ENCODE measurements at regions not wholly inside any gene's neighbourhood (a gene's known extent, or its start where the extent isn't known, plus 50 kb on each side); places are given as distances from the start of the nearest gene placed in this dataset.

GRCh38 chr2:84236288-84236687 lies 222.8 kb downstream of the SUCLG1 start:
- no peaks in the 10 kb centered on the region; a peak in 1 of 4 replicates for H3K27me3 ChIP-seq (replicated peaks in 1 of 2; ENCODE audit: control insufficient read depth in 2 of 2, insufficient read depth in 2 of 2, low read length in 1 of 2)
- H4K20me1 ChIP-seq (ENCODE audit: control insufficient read depth, insufficient read depth), result no peaks in the 10 kb centered on the region
- ATAC-seq (no peak), FAIRE-seq (no peak), DNase-seq (ENCODE audit: low read depth, low spot score) (no peak)
- H3K36me3 ChIP-seq (ENCODE audit: control insufficient read depth in 2 of 2, insufficient read depth in 2 of 2, low read length in 1 of 2), result no peaks in the 10 kb centered on the region
- ChIA-PET SMC1A (ENCODE audit: uncharacterized antibody, unreplicated experiment) (no interaction called here), POLR2A (no interaction called here), RAD21 (ENCODE audit: unreplicated experiment) (no interaction called here), CTCF (no interaction called here)
- H3K4me1 ChIP-seq (ENCODE audit: control insufficient read depth, insufficient read depth, low read length), result no peaks in the 10 kb centered on the region
- intact Hi-C loops (cut with micrococcal nuclease; ENCODE audit: unreplicated experiment) (no loop called here), in situ Hi-C loops (cut with MboI) (no loop called here)
- H3K4me2 ChIP-seq (ENCODE audit: control insufficient read depth, insufficient read depth), result no peak overlapping the region
- BruUV-seq (replicated peaks), result no TSS peak
- H2AFZ ChIP-seq (ENCODE audit: control insufficient read depth, low read depth, low read length), result no peak overlapping the region
- no peak overlapping the region for H3K4me3 ChIP-seq
- 32% methylated on average over 7 of the region's 7 CpGs for WGBS (ENCODE audit: insufficient coverage, insufficient replicate concordance, low lambda C conversion rate, missing lambda C conversion rate)
- no peaks in the 10 kb centered on the region for H3K9me3 ChIP-seq (replicated peaks; ENCODE audit: control insufficient read depth, insufficient read depth, low read length)
- H3K9ac ChIP-seq (ENCODE audit: control insufficient read depth, insufficient read depth, low read length), result no peak overlapping the region
- no peak overlapping the region for H3K27ac ChIP-seq (ENCODE audit: control insufficient read depth, insufficient read depth)
- no peaks in the 10 kb centered on the region for H3K79me2 ChIP-seq (ENCODE audit: control insufficient read depth, insufficient read depth, low read length)
- TF ChIP-seq E2F4 (IDR thresholded peaks at IDR 0.05; ENCODE audit: low read depth, low read length) (no peak), ZNF24 (IDR thresholded peaks at IDR 0.05) (no peak), MTA2 (IDR thresholded peaks at IDR 0.05; ENCODE audit: low read depth) (no peak), RBBP5 (conservative IDR thresholded peaks at IDR 0.05) (no peak), ZBTB4 (CRISPR knock-in tag; IDR thresholded peaks at IDR 0.05) (no peak), PAX8 (IDR thresholded peaks at IDR 0.05) (no peak), SMAD1 (IDR thresholded peaks at IDR 0.05; ENCODE audit: low read depth, partially characterized antibody) (no peak), CEBPZ (IDR thresholded peaks at IDR 0.05; ENCODE audit: low read depth, low read length) (no peak), ZNF217 (IDR thresholded peaks at IDR 0.05) (no peak), BACH1 (IDR thresholded peaks at IDR 0.05; ENCODE audit: borderline replicate concordance) (no peak), USF1 (IDR thresholded peaks at IDR 0.05; ENCODE audit: borderline replicate concordance, extremely low read length, insufficient read depth, low read depth, low read length) (no peak), ZNF384 (IDR thresholded peaks at IDR 0.05; ENCODE audit: borderline replicate concordance, low read depth, low read length) (no peak), MEF2B (IDR thresholded peaks at IDR 0.05; ENCODE audit: partially characterized antibody, poor library complexity, severe bottlenecking) (no peak)
